NCI-H774 (cell line): ENCODE measurements at regions not wholly inside any gene's neighbourhood (a gene's known extent, or its start where the extent isn't known, plus 50 kb on each side); places are given as distances from the start of the nearest gene placed in this dataset.
"Not testable (repeated sequence)": the region's sequence is repeated elsewhere in the genome, so short reads cannot be mapped to it uniquely, and the experiment has no call there.

ENCODE experiments used
- DNase-seq: peaks from one replicate; lab custom pipeline; 2025; lab: John Stamatoyannopoulos, UW

DNA sequence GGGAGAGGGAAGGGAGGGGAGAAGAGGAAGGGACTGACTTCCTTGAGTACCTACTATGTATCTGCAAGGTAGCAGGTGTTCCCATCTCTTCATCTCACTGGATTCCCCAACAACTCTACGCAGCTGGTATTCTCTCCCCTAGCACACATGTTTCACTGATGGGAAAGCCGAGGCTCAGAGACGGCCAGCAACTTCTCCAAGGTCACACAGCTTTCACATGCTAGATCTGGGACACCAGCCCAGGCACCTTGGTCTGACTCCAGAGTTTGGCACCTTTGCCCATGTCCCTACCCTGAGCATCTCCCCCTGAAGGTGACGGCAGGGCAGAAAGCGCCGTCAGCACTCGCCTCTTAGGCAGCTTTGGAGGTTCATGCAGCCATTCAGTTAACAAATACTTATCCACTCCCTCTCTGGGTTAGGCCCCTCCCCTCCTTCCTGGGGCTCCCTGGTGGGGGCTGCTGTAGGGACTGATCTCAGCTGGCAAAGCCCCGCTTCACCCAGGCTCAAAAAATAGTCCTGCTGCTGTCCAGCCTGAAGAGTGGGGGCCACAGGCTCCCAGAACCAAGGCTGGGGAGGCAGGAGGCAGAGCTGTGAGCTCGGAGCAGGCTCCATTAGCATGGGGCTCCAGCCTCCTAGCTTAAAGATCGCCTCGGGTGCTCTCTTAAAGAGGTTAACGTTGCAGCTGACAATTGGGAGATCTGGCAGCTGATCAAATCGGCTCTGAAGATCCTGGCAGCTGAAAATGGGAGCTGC, 79.4 kb downstream of the IGLL1 start:
- no peak for DNase-seq

DNA sequence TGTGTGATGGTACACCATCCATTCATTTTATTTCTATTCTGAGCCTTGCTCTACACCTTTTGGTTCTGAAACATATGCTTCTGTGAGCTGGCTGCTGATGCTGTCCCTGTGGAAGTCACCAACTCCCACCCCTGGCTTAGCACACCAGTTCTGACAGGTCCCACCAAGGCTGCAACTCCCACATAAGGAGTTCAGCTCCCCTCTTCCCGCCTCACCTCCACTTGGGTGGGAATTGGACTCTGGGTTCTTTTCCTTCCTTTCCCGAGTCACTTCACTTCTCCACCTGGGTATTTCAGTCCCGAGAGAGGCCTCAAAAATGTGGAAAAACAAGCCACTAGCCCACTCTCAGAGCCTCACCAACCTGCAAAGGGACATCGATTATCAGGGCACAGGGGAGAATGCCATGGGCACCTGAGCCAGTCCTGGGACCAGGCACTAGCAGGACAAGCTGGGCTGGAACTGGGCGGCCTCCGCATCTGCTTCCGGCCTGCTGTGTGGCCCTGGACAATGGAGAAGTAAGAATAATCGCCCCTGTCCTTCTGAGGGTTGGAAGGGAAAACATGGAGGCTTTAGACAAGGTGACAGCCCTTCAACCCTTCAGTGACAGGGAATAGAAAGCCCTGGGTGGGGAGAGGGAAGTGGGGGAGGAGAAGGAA, 80.1 kb downstream of the IGLL1 start:
- no peak for DNase-seq

DNA sequence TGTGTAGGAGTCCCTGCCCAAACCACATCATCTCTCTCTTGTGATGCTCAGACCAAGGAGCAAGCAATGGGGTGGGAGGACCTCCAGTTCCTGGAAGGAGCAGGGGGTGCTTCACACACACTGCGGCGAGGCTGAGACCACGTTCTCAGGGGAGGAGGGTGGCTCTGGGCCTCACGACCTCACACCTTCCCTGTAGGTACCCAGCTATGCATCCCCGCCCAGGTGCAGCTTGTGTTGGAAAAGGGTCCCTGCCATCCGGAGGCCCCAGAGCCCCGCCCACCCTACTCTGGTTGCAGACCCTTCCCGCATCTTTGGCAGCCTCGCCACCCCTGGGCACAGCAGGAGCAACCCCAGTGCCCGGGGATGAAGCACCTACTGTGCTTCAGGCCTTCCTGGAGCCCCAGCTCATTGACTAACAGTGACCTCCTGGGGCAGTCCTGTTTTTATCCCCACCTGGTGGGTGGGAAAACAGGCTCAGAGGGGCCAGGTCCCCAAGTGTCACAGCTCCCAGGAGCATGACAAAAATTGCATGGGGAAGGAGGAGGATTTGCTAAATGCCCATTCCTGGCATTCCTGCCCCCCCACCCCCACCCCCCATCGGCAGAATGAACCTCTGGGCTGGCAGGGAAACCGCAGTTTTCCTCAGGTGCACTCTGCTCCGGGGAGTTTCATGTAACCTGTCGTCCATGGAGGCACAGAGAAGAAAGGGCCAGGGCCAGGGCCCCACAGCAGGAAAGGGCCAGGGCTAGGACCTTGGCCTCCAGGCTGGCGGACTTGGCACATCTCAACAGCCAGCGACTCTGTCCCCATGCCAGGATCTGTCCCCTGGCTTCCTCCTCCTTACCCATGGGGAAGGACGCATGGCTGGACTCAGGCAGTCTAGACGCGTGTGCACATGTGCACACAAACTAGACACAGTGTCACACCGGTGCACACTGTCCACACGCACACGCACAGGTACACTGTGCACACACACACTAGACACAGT, 81.0 kb downstream of the IGLL1 start:
- DNase-seq: no peak

GRCh38 chr22:23497889-23498288, 82.2 kb downstream of the IGLL1 start:
- DNase-seq: not testable (repeated sequence)

- no peak for DNase-seq
Observed at GRCh38 chr22:23497016-23497885, 82.8 kb downstream of the IGLL1 start.

GRCh38 chr22:23496445-23496833, 83.7 kb downstream of the IGLL1 start:
- DNase-seq: no peak

DNA sequence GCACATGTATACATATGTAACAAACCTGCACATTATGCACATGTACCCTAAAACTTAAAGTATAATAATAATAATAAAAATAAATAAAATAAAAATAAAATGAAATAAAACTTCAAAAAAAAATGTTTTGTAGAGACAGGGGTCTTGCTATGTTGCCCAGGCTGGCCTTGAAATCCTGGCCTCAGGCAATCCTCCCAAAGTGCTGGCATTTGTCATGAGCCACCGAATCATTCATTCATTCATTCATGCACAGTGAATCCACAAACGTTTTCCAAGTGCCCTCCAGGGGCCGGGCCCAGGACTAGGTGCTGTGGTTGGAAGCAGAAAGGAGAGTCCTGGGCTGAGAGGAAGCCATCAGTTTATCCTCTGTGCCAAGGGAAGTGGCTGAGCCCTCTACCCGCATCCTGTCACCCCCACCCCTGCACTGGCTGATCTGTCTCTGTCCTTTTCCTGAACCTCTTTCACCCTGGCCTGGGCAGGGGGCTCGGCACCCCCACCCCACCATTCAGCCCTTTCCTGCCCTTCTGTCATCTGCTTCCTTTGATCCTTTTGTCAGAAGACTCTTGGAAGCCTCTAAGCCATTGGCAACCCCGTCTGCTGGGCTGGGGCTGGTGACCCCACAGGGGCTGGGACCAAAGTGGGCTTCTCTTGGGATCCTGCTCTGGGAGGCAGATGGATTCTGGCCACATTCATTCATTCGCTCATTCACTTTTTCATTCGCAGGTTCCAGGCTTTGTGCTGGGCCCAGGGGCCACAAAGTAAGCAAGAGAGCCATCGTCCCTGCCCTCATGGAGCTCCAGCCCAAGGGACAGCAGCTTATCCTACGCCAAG, 84.3 kb downstream of the IGLL1 start:
- DNase-seq: no peak

GRCh38 chr22:23494930-23495266, 85.2 kb downstream of the IGLL1 start:
- DNase-seq: no peak

DNA sequence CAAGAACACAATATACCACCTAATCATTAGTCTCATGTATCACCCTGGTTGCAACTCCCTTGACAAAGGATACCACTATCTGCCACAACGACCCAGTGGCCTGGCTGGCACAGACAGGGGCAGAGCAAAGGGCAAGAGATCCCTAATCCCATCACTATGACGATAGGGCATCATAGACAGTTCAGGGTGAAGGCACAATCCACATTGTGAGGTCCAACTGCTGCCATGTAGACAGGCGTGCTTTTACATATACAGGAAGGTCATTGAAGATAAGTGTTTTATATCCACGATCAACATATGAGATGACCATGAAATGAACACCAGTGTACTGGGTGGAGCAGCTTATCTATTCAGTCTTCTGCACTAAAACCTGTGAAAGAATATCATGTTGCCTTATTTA, 94.6 kb downstream of the IGLL1 start:
- no peak for DNase-seq

GRCh38 chr22:23484651-23485050, 95.4 kb downstream of the IGLL1 start:
- no peak for DNase-seq

GRCh38 chr22:23481369-23481768, 98.7 kb downstream of the IGLL1 start:
- DNase-seq: no peak

- DNase-seq: no peak
Observed at GRCh38 chr22:23478175-23478574, 101.9 kb downstream of the IGLL1 start.

- DNase-seq: not testable (repeated sequence)
Observed at GRCh38 chr22:23474531-23474930, 105.6 kb downstream of the IGLL1 start.

DNA sequence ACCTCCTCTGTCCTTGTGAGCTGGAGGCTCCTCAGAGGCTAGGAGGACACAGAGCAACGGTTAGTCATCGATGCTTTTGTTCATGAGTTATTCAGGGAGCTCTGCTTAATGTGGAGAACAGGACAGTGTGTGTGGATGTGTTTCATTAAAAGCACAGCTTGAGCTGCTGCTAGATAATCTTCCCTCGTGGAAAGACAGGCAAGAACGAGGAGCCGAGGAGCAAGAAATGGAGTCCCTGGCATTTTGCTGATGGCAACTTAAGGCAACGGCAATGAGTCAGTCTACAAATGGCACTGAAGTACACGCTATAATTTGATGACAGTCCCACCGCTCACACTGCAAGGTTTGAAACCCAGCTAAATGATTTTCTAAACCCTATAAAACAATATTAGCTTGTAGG, 106.2 kb downstream of the IGLL1 start:
- DNase-seq: no peak

- DNase-seq: not testable (repeated sequence)
Observed at GRCh38 chr22:23472376-23472775, 107.7 kb downstream of the IGLL1 start.

DNA sequence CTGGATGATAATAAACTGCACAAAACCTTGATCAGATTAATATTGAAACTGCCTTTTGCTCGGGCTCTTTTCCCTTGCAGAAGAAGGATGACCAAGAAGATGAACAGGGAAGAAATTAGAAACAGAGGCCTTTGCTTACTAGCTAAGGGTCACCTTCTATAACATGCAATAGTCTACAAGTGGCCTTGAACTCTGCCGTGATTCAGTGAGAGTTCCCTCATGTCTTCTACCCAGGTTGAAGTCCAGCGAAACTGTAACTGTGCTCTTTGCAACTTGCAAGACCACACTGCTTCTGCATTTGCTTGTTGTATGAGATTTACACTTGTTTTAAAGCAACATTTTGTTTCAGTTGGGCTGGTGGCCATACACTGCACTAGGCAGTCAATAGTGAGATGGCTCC, 108.4 kb downstream of the IGLL1 start:
- DNase-seq: no peak

DNA sequence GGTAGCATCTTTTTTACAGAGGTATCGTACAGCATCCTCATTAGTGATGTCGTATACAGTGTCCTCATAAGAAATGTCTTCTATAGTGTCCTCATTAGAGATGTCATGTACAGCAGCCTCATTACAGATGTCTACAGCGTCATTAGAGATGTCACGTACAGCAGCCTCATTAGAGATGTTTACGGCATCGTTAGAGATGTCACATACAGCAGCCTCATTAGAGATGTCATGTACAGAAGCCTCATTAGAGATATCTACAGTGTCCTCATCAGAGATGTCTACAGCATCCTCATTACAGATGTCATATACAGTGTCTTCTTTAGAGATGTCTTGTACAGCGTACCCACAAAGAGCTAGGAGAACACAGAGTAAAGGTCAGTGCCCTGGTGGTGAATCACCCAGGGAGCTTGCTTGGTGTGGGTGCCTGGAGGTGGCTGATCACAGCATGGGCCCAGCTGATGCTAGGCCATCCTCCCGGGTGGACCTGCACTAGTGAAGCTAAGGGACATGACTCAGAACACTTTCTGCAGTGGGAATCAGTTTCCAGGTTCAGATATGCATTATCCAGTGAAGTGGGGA, 109.2 kb downstream of the IGLL1 start:
- DNase-seq: no peak

GRCh38 chr22:23467721-23468294, 112.3 kb downstream of the IGLL1 start:
- DNase-seq: no peak

- no peak for DNase-seq
Observed at GRCh38 chr22:23466351-23466750, 113.7 kb downstream of the IGLL1 start.

DNA sequence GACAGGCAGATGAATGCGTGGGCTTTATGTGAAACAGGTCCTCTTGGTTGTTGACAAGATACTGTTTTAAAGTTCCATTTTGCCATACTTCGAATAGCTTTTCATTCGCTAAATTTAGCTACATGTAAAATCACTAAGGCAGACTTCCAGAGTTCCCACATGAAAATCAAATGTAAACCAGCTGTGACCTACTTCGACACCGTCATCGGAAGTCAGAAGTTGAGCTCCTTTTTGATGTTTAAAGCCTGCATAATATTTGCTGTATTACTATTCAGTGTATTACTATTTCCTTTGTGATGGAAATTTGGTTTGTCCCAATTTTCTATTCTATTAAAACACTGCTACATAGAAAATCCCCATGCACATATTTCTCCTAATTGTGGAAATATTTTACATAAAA, 115.3 kb downstream of the IGLL1 start:
- not testable (repeated sequence) for DNase-seq
